ENCODE measurements at regions not wholly inside any gene's neighbourhood (a gene's known extent, or its start where the extent isn't known, plus 50 kb on each side); places are given as distances from the start of the nearest gene placed in this dataset.

DNA sequence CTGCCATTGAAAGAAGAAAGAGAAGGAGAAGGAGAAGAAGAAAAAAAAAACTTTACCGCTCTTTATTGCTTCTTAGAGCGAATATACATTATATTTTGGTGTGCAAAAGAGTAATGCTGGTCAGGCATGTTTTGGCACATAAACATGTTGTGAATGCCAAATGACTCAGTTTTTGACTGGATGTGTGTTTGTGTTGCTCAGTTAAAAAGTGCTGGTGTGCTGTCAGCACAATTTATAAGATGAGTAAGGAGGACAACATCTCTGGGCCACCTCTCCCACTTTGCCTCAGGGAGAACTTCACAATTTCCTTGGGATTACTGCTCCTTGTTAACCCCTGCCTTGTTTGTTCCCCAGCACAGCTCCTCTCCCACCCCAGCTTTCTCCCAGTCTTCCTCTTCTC lies 584.8 kb downstream of the ETNK1 start:
- Histone ChIP-seq H3K27me3 (ENCODE audit: control insufficient read depth, low read length) (no peaks in the 10 kb centered on the region), H3K9me3 (ENCODE audit: control insufficient read depth, insufficient read depth, low read length) (no peaks in the 10 kb centered on the region), H4K20me1 (ENCODE audit: control insufficient read depth, insufficient read depth, low read depth, low read length) (no peaks in the 10 kb centered on the region), H3F3A (ENCODE audit: control insufficient read depth, insufficient read depth) (no peaks in the 10 kb centered on the region), H3K9me2 (replicated peaks; ENCODE audit: control insufficient read depth, low read length) (no peaks in the 10 kb centered on the region), H3K4me2 (ENCODE audit: low read length) (no peak overlapping the region), H3K36me3 (ENCODE audit: control insufficient read depth, low read length) (no peaks in the 10 kb centered on the region), H3K27ac (ENCODE audit: low read depth, low read length) (no peak overlapping the region), H3K79me2 (ENCODE audit: control insufficient read depth, low read length) (no peaks in the 10 kb centered on the region), H3K4me1 (ENCODE audit: control insufficient read depth, low read length) (no peaks in the 10 kb centered on the region), H3K4me3 (ENCODE audit: low read length) (no peak overlapping the region)
- no peak for TF ChIP-seq EZH2phosphoT487 (IDR thresholded peaks at IDR 0.05; ENCODE audit: borderline replicate concordance, low read length)
- TF ChIP-seq, protein P1, sequence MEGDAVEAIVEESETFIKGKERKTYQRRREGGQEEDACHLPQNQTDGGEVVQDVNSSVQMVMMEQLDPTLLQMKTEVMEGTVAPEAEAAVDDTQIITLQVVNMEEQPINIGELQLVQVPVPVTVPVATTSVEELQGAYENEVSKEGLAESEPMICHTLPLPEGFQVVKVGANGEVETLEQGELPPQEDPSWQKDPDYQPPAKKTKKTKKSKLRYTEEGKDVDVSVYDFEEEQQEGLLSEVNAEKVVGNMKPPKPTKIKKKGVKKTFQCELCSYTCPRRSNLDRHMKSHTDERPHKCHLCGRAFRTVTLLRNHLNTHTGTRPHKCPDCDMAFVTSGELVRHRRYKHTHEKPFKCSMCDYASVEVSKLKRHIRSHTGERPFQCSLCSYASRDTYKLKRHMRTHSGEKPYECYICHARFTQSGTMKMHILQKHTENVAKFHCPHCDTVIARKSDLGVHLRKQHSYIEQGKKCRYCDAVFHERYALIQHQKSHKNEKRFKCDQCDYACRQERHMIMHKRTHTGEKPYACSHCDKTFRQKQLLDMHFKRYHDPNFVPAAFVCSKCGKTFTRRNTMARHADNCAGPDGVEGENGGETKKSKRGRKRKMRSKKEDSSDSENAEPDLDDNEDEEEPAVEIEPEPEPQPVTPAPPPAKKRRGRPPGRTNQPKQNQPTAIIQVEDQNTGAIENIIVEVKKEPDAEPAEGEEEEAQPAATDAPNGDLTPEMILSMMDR (IDR thresholded peaks at IDR 0.05; ENCODE audit: low read depth, low read length, poor library complexity, severe bottlenecking), result no peak

DNA sequence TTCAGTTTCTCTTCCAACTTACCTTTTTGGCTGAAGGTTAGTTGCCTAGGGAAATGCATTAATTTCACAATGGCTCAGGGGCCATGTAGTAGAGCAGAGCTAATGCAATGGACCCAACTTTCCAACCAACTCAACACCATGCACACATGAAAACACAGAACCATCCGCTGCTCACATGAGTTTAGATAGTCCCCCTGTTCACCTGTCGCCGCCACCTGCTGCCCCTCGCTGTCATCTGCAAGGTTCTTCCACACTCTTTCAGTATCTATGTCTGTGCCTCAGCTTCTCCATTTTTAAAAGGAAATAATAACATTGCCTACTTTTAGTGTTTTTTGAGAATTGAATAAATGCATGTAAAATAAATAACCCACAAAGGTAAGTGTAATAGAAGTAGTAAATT lies 585.6 kb downstream of the ETNK1 start:
- Histone ChIP-seq H3K4me1 (ENCODE audit: control insufficient read depth, low read length) (no peaks in the 10 kb centered on the region), H3K9me2 (replicated peaks; ENCODE audit: control insufficient read depth, low read length) (no peaks in the 10 kb centered on the region), H3K27me3 (ENCODE audit: control insufficient read depth, low read length) (no peaks in the 10 kb centered on the region), H3K79me2 (ENCODE audit: control insufficient read depth, low read length) (no peaks in the 10 kb centered on the region), H3K4me3 (ENCODE audit: low read length) (no peak overlapping the region), H3K36me3 (ENCODE audit: control insufficient read depth, low read length) (no peaks in the 10 kb centered on the region), H3K27ac (ENCODE audit: low read depth, low read length) (no peak overlapping the region), H3F3A (ENCODE audit: control insufficient read depth, insufficient read depth) (no peaks in the 10 kb centered on the region), H3K4me2 (ENCODE audit: low read length) (no peak overlapping the region), H3K9me3 (ENCODE audit: control insufficient read depth, insufficient read depth, low read length) (no peaks in the 10 kb centered on the region), H4K20me1 (ENCODE audit: control insufficient read depth, insufficient read depth, low read depth, low read length) (no peaks in the 10 kb centered on the region)
- TF ChIP-seq, protein P1 (IDR thresholded peaks at IDR 0.05; ENCODE audit: low read depth, low read length, poor library complexity, severe bottlenecking), result no peak
- TF ChIP-seq EZH2phosphoT487 (IDR thresholded peaks at IDR 0.05; ENCODE audit: borderline replicate concordance, low read length), result no peak

DNA sequence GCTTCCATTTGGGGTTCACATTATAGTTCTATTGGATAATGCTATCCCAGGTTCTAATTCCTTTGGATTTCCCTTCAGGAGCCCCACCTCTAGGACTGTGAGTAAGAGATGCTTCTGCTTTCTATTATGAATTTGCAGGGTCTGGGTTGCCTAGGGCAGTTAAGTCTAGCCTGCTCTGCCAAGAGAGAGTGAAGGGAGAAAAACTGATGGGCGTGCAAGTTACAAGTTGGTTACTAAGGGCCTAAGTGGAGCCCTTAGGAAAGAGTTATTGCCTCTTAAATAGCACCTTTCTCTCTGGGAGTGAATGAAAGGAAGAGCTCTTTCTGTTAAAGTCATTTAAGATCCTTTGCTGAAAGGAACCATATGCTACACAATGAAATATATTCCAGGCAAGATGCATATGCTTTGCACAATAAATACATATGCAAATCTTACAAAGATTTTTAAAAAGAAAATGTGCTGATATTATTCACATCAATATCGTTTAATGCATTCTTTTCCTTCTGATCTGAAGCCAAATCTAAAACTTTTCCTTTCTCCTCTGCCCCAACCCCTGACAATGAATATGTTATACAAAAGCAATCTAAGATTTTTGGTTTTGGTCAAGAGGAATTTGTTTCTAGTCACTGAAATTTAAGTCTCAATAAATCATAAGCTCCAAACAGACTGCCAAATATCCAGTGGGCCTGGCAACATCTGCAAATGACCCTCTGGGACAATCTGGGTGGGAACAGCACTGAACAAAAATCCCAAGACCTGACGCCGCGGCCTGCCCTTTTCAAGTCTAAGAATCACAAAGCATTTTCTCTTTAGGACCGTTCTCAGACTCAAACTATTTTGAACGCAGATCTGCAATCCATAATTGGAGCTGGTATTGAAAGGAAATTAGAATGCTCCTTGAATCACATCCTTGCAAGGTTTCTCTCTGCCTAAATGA lies 586.7 kb downstream of the ETNK1 start:
- Histone ChIP-seq H3F3A (ENCODE audit: control insufficient read depth, insufficient read depth) (no peaks in the 10 kb centered on the region), H3K36me3 (ENCODE audit: control insufficient read depth, low read length) (no peaks in the 10 kb centered on the region), H4K20me1 (ENCODE audit: control insufficient read depth, insufficient read depth, low read depth, low read length) (no peaks in the 10 kb centered on the region), H3K27ac (ENCODE audit: low read depth, low read length) (no peak overlapping the region), H3K4me2 (ENCODE audit: low read length) (no peak overlapping the region), H3K4me3 (ENCODE audit: low read length) (no peak overlapping the region), H3K9me3 (ENCODE audit: control insufficient read depth, insufficient read depth, low read length) (no peaks in the 10 kb centered on the region; the same call in 1 of the 2 replicates), H3K9me2 (replicated peaks; ENCODE audit: control insufficient read depth, low read length) (no peaks in the 10 kb centered on the region), H3K4me1 (ENCODE audit: control insufficient read depth, low read length) (no peaks in the 10 kb centered on the region), H3K27me3 (ENCODE audit: control insufficient read depth, low read length) (no peaks in the 10 kb centered on the region), H3K79me2 (ENCODE audit: control insufficient read depth, low read length) (no peaks in the 10 kb centered on the region)
- TF ChIP-seq, protein P1 (IDR thresholded peaks at IDR 0.05; ENCODE audit: low read depth, low read length, poor library complexity, severe bottlenecking), result no peak
- TF ChIP-seq EZH2phosphoT487 (IDR thresholded peaks at IDR 0.05; ENCODE audit: borderline replicate concordance, low read length), result no peak
